Upper lobe of left lung (tissue), 6 donors: ENCODE measurements at regions not wholly inside any gene's neighbourhood (a gene's known extent, or its start where the extent isn't known, plus 50 kb on each side); places are given as distances from the start of the nearest gene placed in this dataset.

Source experiments
- ATAC-seq, 2 donors: fragments of 200-7000 bp; cut with Tn5 transposase; one replicate each; pipeline ENCODE4 v1.9.1; 2022; ENCODE audit warnings: mild to moderate bottlenecking in 2 of 2, moderate library complexity in 2 of 2; ENCODE audit not compliant: low FRiP score in 2 of 2
- DNase-seq, 2 donors: peaks; one replicate each; pipeline ENCODE4 v3.0.0-alpha.2; 2019 to 2020
- H3K27ac ChIP-seq, 4 donors: fragments of 200-600 bp; sonication (generic); one replicate each; pipeline ENCODE4 v1.5.1; 2016 to 2019
- H3K27me3 ChIP-seq, 4 donors: fragments of 200-600 bp; sonication (generic); one replicate each; pipeline ENCODE4 v1.5.1; 2017 to 2019
- H3K36me3 ChIP-seq, 4 donors: fragments of 200-600 bp; sonication (generic); one replicate each; pipeline ENCODE4 v1.5.1; 2016 to 2019
- H3K4me1 ChIP-seq, 4 donors: fragments of 200-600 bp; sonication (generic); one replicate each; pipeline ENCODE4 v1.5.1; 2018 to 2019
- H3K4me3 ChIP-seq, 4 donors: fragments of 200-600 bp; sonication (generic); one replicate each; pipeline ENCODE4 v1.5.1; 2017 to 2019; ENCODE audit warnings: mild to moderate bottlenecking in 2 of 4, moderate library complexity in 1 of 4
- H3K9me3 ChIP-seq, 4 donors: fragments of 200-600 bp; sonication (generic); one replicate each; pipeline ENCODE4 v1.5.1; 2018 to 2019
- CTCF ChIP-seq, 6 experiments: fragments of 450-650 bp in 4 of 6; fragments of 200-600 bp in 2 of 6; sonication (generic) in 2 of 6; IDR thresholded peaks; one replicate each; pipeline ENCODE4 v1.5.1; 2016 to 2019; ENCODE audit warnings: antibody characterized with exemption in 6 of 6
- EP300 ChIP-seq, 4 donors: sonication (generic); formaldehyde crosslinking; IDR thresholded peaks; one replicate each; pipeline ENCODE4 v1.5.1; 2017; ENCODE audit warnings: antibody characterized with exemption in 4 of 4, control low read depth in 2 of 4
- POLR2A ChIP-seq, 4 donors: fragments of 450-650 bp; IDR thresholded peaks; one replicate each; pipeline ENCODE4 v1.5.1; 2016 to 2017; ENCODE audit warnings: antibody characterized with exemption in 4 of 4, mild to moderate bottlenecking in 2 of 4
- POLR2AphosphoS5 ChIP-seq, 2 donors: sonication (generic); formaldehyde crosslinking; IDR thresholded peaks; one replicate each; pipeline ENCODE4 v1.5.1; 2017; ENCODE audit warnings: antibody characterized with exemption in 2 of 2
- WGBS, 2 donors: methylation state at CpG; one replicate each; pipeline ENCODE4 v1.1.5; 2017 to 2018; 5-methylcytosine and 5-hydroxymethylcytosine counted together
- donor health status: DM: no; HTN: no; CAD: no; lungs with moderate emphysema.
- donor health status: DM: no; HTN: yes; CAD: no; lungs with severe emphysema.

GRCh38 chr6:105941621-105942412 is 144.3 kb upstream of the PRDM1 start:
- Histone ChIP-seq H3K27me3 (no peaks in the 10 kb centered on the region), H3K36me3 (no peaks in the 10 kb centered on the region), H3K9me3 (no peaks in the 10 kb centered on the region), H3K4me1 (no peaks in the 10 kb centered on the region), H3K27ac (no peak overlapping the region), H3K4me3 (no peak overlapping the region)
- ATAC-seq (no peak), DNase-seq (no peak)
- 84 to 91% methylated on average over 2 of the region's 2 CpGs for WGBS, 2 donors
- no peak for TF ChIP-seq EP300 (IDR thresholded peaks at IDR 0.05)
- TF ChIP-seq POLR2A (IDR thresholded peaks at IDR 0.05): no peak
- TF ChIP-seq CTCF (IDR thresholded peaks at IDR 0.05): no peak
- no peak for TF ChIP-seq POLR2AphosphoS5 (IDR thresholded peaks at IDR 0.05)

GRCh38 chr6:105940990-105941389 is 145.1 kb upstream of the PRDM1 start:
- H3K27ac ChIP-seq: no peak overlapping the region
- DNase-seq: no peak
- 61 to 64% methylated on average over 2 of the region's 2 CpGs for WGBS, 2 donors
- H3K36me3 ChIP-seq: no peaks in the 10 kb centered on the region
- H3K4me1 ChIP-seq: no peaks in the 10 kb centered on the region
- no peak for ATAC-seq
- H3K9me3 ChIP-seq: no peaks in the 10 kb centered on the region
- no peak for TF ChIP-seq POLR2AphosphoS5 (IDR thresholded peaks at IDR 0.05)
- TF ChIP-seq CTCF (IDR thresholded peaks at IDR 0.05): no peak
- TF ChIP-seq POLR2A (IDR thresholded peaks at IDR 0.05): no peak
- TF ChIP-seq EP300 (IDR thresholded peaks at IDR 0.05): no peak
- no peaks in the 10 kb centered on the region for H3K27me3 ChIP-seq
- no peak overlapping the region for H3K4me3 ChIP-seq

- ATAC-seq: no peak
- Histone ChIP-seq H3K27ac (no peak overlapping the region), H3K4me3 (no peak overlapping the region), H3K9me3 (no peaks in the 10 kb centered on the region), H3K27me3 (no peaks in the 10 kb centered on the region), H3K4me1 (peaks cover 0 to 10% (median 2%) of the 10 kb centered on the region in 4 donors), H3K36me3 (no peaks in the 10 kb centered on the region)
- TF ChIP-seq CTCF (IDR thresholded peaks at IDR 0.05): no peak
- no peak for TF ChIP-seq EP300 (IDR thresholded peaks at IDR 0.05)
- TF ChIP-seq POLR2A (IDR thresholded peaks at IDR 0.05): no peak
- no peak for TF ChIP-seq POLR2AphosphoS5 (IDR thresholded peaks at IDR 0.05)
- 84 to 91% methylated on average over 2 of the region's 2 CpGs for WGBS, 2 donors
- DNase-seq: no peak
Measured at GRCh38 chr6:105936972-105937371, 149.2 kb upstream of the PRDM1 start.

GRCh38 chr6:105935416-105935815 is 150.7 kb upstream of the PRDM1 start:
- WGBS, 2 donors: 49 to 50% methylated on average over 4 of the region's 4 CpGs
- no peak for DNase-seq
- TF ChIP-seq CTCF (IDR thresholded peaks at IDR 0.05) (no peak), POLR2AphosphoS5 (IDR thresholded peaks at IDR 0.05) (no peak), EP300 (IDR thresholded peaks at IDR 0.05) (no peak), POLR2A (IDR thresholded peaks at IDR 0.05) (no peak)

GRCh38 chr6:105934708-105935107 is 151.4 kb upstream of the PRDM1 start:
- ATAC-seq (no peak), DNase-seq (no peak)
- H3K36me3 ChIP-seq: no peaks in the 10 kb centered on the region
- H3K4me1 ChIP-seq: peaks cover 0 to 10% (median 2%) of the 10 kb centered on the region in 4 donors
- TF ChIP-seq POLR2A (IDR thresholded peaks at IDR 0.05) (no peak), CTCF (IDR thresholded peaks at IDR 0.05) (no peak), EP300 (IDR thresholded peaks at IDR 0.05) (no peak), POLR2AphosphoS5 (IDR thresholded peaks at IDR 0.05) (no peak)
- no peaks in the 10 kb centered on the region for H3K27me3 ChIP-seq
- H3K9me3 ChIP-seq: no peaks in the 10 kb centered on the region
- whole genome bisulfite sequencing, 2 donors: 81 to 88% methylated on average over 5 of the region's 5 CpGs
- H3K27ac ChIP-seq: peak overlapping the region in 1 of 4 donors; percentile 7
- no peak overlapping the region for H3K4me3 ChIP-seq

More at GRCh38 chr6:105935416-105935815, 150.7 kb upstream of the PRDM1 start:
- no peak overlapping the region for H3K4me3 ChIP-seq
- H3K27ac ChIP-seq: peak overlapping the region in 2 of 4 donors; percentile 4 to 7
- no peak for ATAC-seq
- peaks cover 0 to 10% (median 2%) of the 10 kb centered on the region in 4 donors for H3K4me1 ChIP-seq
- H3K9me3 ChIP-seq: no peaks in the 10 kb centered on the region
- no peaks in the 10 kb centered on the region for H3K36me3 ChIP-seq
- no peaks in the 10 kb centered on the region for H3K27me3 ChIP-seq
